Adrenal gland (tissue), 5 donors: ENCODE measurements at regions not wholly inside any gene's neighbourhood (a gene's known extent, or its start where the extent isn't known, plus 50 kb on each side); places are given as distances from the start of the nearest gene placed in this dataset.
A peak's percentile ranks its signal among the peaks of the same experiment; 100 is the strongest.

Experiments used
- POLR2A ChIP-seq, 2 donors: fragments of 450-650 bp; IDR thresholded peaks; one replicate each; pipeline ENCODE4 v1.6.1; 2017; ENCODE audit warnings: antibody characterized with exemption in 2 of 2, mild to moderate bottlenecking in 2 of 2, moderate library complexity in 1 of 2
- TF ChIP-seq, protein P1 (sequence below), 6 experiments: fragments of 450-650 bp in 4 of 6; fragments of 200-600 bp in 2 of 6; sonication (generic) in 1 of 6; IDR thresholded peaks; 1 replicate in 5 of 6; 2 replicates in 1 of 6; pipeline versions ENCODE4 v1.5.1 to v1.8.0; 2016 to 2021; ENCODE audit warnings: antibody characterized with exemption in 6 of 6, mild to moderate bottlenecking in 2 of 6, moderate library complexity in 1 of 6
- donor health status: DM: no; HTN: no; CAD: no.

DNA sequence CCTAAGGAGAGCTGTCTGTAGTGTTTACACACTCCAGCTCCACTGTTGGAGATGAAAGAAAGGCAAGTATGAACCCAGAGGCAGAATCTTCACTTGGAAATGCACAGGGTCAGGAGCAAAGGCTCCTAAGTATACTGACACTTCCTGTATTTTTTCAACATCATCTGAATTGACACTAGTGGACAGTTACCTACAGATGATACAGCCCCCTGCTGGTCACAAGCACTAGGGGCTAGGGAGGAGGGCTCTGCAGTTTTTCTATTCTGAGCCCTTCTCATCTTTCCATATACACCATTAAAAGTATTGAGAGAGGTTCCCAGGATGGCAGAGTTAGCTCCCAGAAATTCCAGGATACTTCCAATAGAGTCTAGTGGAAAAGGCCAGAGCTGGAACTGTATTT is 290.3 kb upstream of the API5 start:
- TF ChIP-seq, protein P1, sequence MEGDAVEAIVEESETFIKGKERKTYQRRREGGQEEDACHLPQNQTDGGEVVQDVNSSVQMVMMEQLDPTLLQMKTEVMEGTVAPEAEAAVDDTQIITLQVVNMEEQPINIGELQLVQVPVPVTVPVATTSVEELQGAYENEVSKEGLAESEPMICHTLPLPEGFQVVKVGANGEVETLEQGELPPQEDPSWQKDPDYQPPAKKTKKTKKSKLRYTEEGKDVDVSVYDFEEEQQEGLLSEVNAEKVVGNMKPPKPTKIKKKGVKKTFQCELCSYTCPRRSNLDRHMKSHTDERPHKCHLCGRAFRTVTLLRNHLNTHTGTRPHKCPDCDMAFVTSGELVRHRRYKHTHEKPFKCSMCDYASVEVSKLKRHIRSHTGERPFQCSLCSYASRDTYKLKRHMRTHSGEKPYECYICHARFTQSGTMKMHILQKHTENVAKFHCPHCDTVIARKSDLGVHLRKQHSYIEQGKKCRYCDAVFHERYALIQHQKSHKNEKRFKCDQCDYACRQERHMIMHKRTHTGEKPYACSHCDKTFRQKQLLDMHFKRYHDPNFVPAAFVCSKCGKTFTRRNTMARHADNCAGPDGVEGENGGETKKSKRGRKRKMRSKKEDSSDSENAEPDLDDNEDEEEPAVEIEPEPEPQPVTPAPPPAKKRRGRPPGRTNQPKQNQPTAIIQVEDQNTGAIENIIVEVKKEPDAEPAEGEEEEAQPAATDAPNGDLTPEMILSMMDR (IDR thresholded peaks at IDR 0.05): peak in 4 of 6 experiments; percentile 18 to 34 (median 32)
- no peak for TF ChIP-seq POLR2A (IDR thresholded peaks at IDR 0.05)
